ENCODE measurements at regions not wholly inside any gene's neighbourhood (a gene's known extent, or its start where the extent isn't known, plus 50 kb on each side); places are given as distances from the start of the nearest gene placed in this dataset.
A peak's percentile ranks its signal among the peaks of the same experiment; 100 is the strongest.

DNA sequence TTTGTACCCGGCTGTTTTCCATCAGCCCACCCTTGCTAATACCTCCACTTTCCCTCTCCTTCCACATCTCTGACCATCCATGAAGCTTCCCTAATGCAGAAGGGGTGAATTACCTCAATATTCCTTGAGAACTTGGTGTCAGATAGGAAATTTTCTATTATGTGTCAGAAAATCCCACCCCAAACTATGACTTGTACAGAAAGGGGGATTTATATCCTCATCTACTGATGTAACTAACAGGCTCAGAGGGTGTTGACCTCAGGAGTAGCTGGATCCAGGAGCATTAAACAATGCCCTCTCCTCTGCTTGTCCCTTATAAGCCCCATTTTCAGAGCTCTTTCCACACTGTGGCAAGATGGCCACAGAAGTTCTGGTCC, 242.8 kb upstream of the TLE3 start:
- DNase-seq: no peak

DNA sequence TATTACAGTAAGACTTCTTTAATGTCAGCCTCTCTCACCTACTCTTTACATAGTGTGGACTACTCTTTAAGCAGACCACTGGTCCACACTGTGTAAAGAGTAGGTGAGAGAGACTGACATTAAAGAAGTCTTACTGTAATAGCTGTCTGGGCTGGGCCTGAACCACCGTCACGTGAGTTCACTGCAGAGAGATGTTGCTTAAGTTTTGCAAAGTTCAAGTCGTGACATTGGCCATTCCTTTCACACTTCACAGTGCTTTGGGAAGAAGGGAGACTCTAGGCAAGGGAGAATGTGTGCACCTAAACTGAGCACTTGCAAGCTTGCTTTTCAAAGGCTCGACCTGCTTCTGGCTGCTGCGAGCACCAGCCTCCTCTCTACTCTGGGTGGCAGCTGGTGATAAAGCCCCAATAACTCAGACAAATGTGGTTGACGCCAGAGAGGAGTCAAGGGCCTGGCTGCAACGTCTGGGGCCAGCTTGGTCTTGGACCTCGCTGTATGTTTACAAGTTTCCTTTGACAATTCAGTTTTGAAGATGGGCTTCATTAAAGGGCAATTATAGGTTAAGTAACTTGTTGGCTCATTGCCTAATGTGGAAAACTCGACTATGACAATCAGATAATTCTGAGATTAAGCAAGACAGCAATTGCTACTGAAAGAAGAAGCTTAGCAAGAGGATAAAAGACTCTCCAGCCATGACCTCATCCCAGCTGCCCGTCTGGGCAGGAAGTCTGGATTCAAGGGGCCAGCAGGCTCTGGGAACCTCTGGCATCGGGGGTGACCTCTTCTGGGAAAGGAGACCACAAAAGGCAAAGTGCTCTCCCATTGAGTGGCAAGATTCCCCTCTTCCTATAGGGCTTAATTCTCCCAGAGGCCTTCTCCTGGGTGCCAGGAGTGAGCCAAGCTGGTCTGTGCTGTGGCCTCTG, 242.1 kb upstream of the TLE3 start:
- DNase-seq: no peak

DNA sequence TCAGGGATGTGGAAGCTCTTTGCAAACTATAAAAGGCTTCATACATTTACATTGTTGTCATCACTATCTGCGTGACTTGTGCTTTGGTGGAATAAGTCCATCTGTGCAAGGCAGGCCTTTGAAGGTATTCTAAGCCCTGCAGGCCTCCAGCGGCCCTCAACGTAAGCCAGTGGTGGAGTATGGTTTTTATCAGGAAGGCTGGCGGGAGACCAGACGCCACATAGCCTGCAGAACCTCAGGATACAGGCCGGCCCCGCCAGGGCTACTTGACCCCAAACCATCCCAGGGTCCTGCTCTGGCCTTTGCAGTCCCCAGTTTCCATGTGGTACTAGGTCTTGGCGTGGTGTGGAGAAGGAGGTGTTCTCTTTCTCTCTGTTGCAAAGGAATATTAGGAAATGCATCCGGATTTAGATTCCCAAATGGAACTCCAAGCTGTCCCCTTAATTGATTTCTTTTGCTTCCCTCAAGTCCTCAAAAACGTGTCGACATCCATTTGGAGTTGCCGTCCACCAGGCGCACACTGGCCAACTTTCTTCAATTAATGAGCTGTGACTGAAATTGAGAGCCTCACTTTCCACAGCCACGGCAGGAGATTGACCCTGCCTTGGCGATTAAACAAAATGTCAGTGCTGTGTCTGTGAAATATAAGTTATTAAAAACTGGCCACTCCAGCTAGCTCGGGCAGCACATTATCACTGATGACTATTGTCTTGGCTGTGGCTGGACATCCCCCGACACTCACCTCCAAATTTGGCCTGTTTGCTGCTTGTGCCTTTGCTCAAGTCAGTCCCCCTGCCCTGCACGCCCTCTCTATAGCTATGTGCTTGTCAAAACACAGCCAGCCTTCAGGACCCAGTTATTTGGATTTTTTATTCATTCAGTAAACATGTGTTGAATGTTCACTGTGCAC, 239.8 kb upstream of the TLE3 start:
- DNase-seq: no peak

DNA sequence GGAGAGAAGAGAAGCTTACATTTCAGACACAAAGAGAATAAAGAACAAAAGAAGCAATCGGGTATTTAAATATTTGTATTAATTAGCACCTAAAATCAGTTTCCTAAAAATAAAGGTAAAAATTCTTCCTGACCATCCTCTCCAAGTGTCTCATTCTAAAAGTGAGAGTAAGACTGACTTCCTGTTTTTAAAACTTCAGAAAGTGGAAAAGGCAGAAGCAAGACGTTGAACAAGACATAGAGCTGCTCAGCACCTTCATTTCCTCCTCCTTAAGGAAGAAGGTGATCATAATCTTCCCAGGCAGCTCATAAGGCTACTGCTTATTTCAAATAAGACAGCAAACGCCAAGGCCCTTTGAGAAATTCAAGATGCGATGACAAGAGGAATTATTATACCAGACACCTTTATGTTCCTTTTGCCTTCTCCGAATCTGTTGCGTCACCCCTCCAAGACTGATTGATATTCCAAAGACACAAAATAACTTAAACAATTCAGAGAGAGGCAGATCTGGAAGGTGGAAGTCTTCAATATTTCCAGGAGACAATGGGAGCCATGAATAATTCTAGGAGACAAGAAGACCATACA, 238.8 kb upstream of the TLE3 start:
- DNase-seq: no peak

DNA sequence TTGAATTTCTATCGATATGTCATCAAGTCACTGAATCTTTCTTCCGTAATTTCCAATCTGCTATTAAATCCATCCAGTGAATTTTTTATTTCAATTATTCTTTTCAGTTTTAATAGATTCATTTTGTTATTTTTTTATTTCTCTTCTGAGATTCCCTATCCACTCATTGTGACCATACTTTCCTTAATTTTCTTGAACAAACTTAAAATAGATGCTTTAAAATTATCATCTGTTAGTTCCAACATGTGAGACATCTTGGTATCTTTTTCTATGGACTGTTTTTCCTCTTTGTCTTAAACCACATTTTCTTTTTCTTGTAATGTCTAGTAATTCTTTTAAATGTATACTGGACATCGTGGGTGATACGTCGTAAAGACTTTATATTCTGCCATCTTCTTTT, 236.6 kb upstream of the TLE3 start:
- no peak for DNase-seq

DNA sequence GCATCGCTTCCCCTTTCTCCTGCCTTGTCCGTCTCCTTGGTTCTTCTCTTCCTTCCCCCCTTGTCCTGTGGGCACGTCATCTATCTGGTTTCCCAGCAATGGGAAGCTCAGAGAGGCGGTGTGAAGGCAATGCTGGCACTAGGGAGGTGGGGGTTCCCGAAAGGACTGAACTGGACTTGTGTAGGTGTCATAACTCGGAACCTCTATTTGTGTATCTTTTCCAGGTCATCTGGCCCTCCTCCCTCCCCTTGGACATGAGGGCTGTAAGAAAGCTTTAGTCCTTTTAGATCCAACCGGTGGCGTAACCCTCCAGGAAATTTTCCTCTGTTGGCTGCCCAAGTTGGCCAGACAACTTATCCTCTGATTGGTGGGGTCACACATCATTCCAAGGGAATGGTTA, 231.5 kb upstream of the TLE3 start:
- DNase-seq: no peak

DNA sequence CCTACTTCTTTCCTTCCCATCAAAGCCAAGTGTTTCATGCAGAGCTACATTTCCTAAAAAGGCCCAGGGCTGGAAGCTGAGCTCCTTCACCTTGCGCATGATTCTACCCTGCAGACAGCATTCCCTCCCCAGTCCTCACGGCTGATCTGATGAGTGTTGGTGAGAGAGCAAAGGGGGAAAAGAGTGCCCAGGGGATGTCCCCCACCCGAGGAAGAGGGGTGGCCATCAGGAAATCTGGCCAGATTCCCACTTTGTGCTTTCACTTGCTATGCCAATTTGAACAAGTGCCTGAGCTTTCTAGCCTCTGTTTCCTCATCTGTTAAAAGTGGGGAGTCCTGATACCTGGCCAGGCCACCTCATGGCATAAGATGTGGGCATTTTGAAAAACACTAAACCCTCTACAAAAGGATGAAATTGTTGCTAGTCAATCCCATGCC, 231.0 kb upstream of the TLE3 start:
- no peak for DNase-seq

DNA sequence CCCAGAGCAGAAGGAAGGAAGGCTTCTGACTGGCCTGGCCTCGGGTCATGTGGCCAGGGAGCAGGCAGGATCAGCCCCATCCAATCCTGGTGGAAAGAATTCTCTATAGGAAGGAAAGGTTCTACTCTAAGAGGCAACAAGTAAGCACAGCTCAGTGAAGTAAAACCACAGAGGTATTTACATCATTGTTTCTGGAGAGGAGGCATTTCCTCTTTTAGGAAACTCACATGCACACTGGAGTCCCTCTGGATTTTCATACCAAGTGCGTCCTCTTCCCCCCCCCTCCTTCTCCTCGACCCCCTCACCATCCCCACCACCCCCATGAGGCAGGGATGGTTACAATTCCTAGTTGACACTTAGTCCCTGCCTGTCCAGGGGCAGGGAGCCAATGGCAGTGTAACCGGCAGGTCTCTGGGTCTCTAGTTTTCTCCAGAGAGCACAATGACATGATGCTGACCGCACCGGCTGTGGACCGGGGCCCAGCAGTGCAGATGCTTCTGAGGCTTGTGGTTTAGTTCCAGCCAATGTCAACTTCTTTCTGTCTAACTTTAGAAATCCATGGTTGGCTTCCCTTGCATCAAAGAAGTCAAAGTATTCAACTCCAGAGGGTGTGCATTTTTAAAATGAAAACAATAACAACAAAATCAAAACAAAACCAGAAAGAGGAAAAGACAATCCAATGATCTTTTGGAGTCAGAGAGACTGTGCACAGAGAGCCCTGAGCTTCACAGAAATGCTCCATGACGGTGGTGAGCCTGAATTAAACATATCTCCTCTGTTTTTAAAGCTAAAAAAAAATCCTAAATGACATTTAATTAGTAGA, 230.3 kb upstream of the TLE3 start:
- DNase-seq: no peak

DNA sequence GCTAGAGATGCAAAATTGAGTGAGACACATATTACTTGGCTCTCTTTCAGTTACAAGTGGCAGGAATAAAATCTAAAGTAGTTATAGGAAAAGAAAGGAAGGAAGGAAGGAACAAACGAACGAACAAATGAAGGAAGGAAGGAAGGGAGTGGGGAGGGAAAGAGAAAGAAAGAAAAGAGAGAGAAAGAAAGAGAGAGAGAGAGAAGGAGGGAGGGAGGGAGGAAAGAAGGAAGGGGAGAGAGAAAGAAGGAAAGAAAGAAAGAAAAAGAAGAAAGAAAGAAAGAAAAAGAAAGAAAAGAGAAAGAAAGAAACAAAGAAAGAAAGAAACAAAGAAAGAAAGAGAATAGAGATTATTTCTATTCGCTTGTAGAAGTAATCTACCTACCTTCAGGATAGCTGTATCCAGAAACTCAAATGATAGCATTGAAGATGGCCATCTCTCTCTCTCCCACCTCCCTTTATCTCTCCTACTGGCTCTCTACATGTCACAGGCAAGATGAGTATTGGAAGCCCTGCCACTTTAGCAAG, 229.7 kb upstream of the TLE3 start:
- no peak for DNase-seq

DNA sequence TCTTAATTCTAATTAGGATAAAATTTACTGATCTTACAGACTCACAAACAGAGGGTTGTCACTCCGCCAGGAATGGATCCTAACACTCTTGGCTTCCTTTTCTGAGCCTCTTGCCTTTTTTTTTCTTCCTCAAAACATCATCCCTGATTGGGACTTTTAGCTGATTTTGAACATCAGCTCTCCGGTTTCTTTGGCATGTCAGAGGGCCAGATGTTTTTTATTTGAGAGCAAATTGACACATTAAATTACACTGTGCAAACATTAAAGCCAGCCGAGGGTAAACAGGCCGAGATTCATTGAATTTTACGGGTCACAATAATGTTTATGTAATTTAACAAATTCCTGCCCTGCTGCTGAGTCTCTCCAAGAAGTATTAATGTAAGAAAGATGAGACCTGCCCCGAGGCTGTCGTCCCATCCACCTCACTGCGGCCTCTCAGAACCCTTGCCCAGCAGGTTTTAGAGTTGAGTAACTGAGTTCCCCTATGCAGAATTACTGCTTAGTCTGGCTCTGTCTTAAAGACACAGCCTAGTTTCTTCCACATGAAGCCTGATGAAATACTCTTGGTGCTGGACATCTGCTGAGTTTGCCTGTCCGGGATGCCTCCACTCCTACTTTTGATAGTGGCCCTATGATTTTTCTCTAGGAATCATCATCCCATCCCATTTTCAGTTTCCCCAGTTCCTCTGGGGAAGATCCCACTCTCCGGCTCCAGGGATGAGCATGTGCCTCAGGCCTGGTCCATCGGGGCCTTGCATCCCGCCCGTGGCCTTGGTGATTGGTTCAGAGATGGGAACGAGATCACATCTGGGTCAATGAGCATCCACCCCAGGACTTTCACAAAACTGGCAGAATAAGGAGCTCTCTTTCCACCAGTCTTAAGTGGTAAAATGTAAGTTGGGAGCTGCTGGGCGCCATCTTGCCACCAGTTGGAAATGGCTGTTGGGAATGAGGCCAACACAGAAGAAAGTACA, 226.6 kb upstream of the TLE3 start:
- DNase-seq: peak; percentile 20

DNA sequence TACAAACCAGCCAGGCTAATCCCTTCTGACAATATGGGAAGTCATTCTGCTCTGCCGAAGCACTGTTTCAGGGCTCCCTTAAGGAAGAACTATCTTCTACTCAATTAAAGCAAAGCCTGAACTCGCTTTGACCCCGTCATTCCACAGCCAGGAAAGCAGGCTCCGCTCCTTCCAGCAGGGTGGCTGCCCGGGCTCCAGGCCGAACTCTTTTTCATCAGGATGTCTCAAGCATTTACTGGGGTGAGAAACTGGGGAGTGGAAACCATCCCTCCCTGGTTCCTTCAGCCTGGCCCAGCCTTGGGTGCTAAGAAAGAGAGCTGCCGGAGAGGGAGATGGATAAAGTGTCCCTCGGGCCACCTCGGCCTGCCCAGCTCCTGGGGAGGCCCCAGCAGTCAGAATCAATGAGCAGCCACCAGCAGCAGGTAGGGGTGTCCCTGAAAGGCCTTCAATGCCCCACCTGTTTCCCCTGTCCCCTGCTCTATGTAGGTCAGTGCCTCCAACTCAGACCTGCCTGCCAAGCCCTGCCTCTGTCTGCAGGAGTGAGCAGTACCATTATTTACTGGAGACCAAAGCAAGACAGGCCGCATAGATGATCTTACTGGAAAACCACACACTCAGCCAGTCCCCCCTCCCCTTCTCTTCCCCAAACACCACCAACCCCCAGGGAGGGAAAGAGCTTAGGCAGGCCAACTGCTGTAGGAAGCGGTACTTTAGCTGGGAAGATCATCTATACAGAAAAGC, 225.6 kb upstream of the TLE3 start:
- DNase-seq: no peak

DNA sequence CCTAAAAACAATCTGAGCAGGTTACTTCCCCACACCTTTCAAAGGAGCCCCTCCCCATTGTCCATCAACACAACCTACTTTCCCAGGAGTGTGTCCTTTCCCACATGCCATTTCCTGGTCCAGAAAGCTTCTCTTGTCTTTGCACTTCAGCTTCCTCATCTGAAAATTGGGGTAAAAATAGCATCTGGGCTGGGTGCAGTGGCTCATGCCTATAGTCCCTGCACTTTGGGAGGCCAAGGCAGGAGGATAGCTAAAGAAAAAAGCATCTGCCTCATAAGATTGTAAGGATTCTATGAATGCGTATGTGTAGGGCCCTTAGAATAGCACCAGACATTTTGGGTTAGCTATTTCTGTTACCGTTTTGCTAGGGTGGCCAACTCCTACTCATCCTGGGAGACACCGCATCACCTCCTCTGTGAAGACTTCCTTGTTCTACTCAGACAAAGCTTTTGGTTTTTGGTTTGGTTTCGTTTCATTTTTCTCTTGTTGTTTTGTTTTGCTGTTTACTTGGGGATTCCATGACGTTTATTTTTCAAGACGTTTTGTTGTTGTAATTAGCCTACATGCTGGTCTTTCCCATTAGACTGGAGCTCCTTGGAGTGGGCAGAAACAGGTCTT, 224.4 kb upstream of the TLE3 start:
- DNase-seq: no peak

DNA sequence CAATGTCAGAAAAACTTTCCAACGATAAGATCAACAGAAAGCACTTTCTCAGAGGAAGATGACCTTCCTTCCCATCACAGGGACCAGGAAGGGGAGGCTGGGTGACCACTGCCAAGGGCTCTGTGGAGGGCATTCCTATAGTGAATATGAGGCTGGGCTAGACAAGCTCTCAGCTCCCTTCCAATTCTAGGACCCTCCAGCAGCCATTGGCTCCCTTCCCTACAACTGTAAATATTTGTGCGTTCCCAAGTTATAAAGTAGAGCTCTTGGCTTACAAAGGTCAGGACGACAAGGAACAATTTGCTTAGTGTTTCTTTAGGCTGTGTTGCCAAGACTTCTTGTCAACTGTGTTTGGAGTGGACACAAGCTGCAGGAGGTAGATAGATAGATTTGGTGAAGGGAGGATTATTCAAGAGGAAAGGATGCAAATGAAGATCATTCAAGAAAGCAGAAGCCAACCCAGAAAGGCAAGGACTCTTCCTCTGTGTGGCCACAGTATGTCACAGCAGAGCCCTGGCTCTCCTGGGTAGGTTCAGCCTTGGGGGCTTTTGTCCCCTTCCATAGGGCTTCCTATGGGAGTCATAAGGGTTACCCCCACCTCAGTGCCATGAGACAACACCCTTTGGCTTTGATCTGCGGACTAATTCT, 223.6 kb upstream of the TLE3 start:
- DNase-seq: no peak

DNA sequence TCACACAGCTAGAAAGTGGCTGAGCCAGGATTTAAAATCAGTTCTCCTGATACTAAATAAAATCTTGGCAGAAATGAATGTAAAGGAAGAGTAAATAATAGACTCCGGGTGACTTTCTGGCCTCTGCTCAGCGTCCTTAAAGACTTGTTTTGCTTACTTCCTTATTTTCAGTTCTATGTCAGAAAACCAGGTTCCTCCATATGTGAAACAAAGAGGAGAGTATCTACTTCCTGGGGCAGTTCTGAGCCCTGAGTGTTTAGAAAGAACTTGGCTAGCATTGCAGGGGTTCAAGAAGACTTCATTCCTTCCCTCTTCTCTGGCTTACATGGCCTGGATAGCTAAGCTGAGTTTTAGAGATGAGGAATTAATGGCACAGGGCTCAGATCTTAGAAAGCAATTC, 222.8 kb upstream of the TLE3 start:
- DNase-seq: no peak

DNA sequence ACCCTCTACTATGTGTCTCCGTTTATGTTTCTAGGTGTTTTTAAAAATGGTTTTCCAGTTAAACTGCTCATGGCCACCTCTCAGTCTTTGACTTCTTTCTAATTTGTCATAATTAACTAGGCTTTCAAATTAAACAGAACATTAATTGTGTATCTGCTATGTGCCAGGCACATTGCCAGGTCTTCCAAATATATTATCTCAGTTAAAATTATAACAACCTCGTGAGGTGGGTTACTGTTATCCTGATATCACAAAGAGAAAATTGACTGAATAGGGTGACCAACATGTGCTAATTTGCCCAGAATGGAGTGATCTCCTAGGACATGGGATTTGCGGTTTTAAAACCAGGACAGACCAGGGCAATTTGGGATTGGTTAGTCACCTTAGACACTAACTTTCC, 222.4 kb upstream of the TLE3 start:
- DNase-seq: no peak

DNA sequence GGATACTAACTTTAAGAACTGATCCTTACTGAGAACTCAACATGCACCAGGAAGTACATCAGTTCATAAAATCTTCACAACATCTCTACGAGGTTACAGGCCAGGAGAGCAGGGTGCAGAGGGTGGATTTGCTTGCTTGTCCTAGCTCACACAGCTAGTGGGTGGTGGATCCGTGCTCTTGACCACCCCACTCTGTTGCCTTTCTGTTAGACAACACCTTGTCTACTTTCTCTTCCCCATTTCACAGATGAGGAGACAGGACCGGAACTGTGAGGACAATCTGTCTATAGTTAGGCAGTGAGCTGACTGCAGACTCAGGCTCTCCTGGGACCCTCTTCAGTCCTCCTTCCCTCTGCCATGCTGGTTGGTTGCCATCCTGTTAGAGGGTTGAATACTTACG, 221.7 kb upstream of the TLE3 start:
- no peak for DNase-seq

DNA sequence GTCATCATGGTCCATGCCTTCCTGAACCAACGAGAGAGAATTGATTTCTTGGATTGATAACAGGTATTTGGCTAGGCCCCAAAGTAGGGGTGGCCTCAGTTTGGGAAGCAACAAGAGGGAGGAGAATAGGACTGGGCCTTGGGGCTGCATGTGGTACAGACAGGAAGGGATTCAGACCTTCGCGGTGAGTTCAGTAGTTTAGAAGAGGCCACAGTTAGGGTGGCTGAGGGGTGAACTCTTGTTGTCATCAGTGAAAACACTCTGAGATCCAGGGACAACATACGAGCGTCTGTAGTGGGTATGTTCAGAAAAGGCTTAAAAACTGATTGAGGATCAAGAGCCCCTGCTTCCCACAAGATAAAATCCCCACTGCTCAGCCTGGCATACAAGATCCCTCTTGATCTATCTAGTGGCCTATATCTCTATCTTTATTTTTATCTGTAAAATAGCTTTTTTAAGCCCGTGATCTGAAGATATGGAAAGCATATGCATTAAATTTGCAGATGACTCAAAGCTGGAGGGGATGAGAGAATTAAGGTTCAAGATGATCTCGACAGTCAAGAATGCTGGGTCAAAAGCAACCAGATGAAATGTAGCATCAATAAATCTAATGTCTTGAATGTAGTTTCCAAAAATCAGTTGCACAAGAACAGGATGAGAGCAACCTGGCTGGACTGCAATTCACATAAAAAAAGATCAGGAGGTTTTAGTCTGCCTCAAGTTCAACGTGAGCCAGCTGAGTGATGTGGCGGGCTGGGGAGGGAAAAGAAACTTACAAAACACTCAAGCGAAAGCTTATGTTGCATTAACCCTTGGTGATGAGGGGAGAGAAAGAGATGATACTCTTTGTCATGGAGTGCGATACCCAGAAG, 221.1 kb upstream of the TLE3 start:
- DNase-seq: no peak

DNA sequence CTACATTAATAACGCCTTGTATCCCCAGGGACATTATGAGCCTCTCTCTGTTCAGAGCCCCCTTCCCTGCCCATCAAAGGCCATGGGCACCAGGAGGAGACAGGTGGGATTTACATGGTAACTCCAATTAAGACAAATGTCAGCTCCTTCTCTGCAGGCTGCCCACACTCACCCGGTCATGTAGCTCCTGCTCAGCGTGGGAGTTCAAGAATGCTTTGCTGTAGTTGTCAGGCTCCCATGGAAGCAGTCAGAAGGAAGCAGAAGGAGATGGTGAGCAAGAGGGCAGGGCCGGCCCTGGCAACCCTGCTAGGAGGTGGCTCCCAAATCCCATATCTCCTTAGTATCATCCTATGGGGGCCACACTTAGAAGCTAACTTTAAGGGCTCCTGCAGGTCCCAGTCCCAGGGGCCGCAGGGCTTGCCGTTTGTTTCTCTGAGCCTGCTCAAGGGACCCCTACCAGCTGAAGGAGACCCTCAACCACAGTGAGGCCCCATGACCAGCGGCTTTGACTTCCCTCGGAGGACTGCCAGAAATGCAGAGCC, 218.4 kb upstream of the TLE3 start:
- no peak for DNase-seq
